ENCODE measurements at regions not wholly inside any gene's neighbourhood (a gene's known extent, or its start where the extent isn't known, plus 50 kb on each side); places are given as distances from the start of the nearest gene placed in this dataset.
A peak's percentile ranks its signal among the peaks of the same experiment; 100 is the strongest.

DNA sequence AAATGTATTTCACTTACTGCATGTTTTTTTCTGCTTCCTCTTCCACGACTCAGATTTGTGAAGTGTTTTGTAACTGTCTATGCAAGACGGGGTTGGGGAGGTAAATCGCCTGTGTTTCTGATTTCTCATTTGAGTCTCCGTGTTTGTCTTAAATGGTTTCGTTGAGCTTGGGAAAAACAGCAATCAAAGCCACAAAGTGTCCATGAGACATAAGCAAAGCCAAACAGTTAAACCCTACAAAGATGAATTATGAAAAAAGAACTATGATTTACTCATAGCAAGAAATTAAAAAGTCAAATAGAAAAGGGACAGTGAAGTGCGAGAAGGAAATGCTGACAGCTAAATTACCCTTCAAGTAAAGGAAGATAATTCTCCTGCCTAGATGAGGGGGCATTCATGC is 164.3 kb upstream of the TMPO start:
- no peak for DNase-seq (ENCODE audit: low read depth)
- TF ChIP-seq, protein P1, sequence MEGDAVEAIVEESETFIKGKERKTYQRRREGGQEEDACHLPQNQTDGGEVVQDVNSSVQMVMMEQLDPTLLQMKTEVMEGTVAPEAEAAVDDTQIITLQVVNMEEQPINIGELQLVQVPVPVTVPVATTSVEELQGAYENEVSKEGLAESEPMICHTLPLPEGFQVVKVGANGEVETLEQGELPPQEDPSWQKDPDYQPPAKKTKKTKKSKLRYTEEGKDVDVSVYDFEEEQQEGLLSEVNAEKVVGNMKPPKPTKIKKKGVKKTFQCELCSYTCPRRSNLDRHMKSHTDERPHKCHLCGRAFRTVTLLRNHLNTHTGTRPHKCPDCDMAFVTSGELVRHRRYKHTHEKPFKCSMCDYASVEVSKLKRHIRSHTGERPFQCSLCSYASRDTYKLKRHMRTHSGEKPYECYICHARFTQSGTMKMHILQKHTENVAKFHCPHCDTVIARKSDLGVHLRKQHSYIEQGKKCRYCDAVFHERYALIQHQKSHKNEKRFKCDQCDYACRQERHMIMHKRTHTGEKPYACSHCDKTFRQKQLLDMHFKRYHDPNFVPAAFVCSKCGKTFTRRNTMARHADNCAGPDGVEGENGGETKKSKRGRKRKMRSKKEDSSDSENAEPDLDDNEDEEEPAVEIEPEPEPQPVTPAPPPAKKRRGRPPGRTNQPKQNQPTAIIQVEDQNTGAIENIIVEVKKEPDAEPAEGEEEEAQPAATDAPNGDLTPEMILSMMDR (IDR thresholded peaks at IDR 0.05; ENCODE audit: insufficient read depth, low read depth, low read length, missing control alignments) = no peak
- no peak overlapping the region for H3K4me3 ChIP-seq (ENCODE audit: low read length)

DNA sequence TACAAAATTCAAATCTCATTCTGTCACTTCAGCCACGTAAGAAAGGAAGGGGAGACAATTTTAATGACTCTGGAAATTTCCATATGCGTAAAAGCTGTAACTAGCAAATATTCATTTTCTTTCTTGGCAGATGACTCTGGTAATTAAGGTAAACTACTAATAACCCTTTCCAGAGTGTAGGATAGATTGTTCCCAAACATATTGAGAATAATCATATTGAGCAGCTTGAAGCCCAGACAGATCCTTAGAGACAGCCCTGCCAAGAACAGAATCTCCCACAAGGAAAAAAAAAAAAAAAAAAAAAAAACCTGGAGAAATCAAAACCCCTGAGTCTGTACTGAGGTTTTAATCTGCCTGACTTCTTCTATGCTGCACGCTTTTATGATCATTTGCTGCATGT is 163.6 kb upstream of the TMPO start:
- no peak overlapping the region for H3K4me3 ChIP-seq (ENCODE audit: low read length)
- TF ChIP-seq, protein P1 (IDR thresholded peaks at IDR 0.05; ENCODE audit: insufficient read depth, low read depth, low read length, missing control alignments) = no peak
- no peak for DNase-seq (ENCODE audit: low read depth)

DNA sequence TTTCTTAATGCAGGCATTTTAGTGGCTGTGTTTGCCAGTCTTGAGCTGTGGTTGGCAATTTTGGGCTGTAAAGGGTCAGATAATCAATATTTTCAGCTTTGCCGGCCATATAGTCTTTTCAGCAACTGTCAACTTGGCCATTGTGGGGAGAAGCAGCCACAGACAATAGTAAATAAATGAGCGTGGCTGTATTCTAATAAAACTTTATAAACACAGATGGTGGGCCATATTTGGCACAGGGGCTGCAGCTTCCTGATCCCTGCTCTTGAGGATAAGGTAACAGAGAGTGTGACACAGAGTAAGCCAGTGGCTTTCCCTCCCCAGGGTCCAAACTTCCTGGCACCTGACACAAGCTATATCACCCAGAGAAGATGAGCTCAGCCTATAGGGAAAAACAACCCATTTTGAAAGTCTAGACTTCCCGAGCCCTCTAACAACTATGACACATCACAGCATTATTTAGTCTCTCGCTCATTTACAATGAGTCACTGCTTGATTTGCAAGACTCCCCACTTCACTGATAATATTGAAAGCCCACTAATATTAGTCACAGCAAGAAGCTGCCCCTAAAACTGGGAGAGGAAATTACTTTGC is 163.1 kb upstream of the TMPO start:
- peak; percentile 95 for DNase-seq (ENCODE audit: low read depth)
- TF ChIP-seq, protein P1 (IDR thresholded peaks at IDR 0.05; ENCODE audit: insufficient read depth, low read depth, low read length, missing control alignments) = no peak
- no peak overlapping the region for H3K4me3 ChIP-seq (ENCODE audit: low read length)

DNA sequence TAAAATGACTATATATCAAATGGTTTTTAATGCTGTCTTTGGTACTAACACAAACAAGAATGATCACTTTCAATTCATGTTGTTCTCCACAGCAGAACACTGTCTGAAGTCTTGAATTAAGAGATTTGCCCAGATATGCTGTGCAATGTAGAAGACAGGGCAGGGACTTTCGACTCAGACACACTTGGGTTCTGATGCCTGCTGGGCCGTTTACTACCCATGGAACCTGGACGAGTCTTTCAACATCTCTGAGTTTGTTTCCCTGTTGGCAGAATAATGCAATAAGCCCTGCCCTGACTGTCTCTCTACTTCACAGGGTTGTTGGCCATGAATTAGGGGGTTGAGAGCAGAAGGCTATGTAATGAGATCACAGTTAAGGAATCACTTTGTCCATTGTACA is 162.6 kb upstream of the TMPO start:
- peak; percentile 64 for DNase-seq (ENCODE audit: low read depth)
- H3K4me3 ChIP-seq (ENCODE audit: low read length) = no peak overlapping the region
- TF ChIP-seq, protein P1 (IDR thresholded peaks at IDR 0.05; ENCODE audit: insufficient read depth, low read depth, low read length, missing control alignments) = no peak

DNA sequence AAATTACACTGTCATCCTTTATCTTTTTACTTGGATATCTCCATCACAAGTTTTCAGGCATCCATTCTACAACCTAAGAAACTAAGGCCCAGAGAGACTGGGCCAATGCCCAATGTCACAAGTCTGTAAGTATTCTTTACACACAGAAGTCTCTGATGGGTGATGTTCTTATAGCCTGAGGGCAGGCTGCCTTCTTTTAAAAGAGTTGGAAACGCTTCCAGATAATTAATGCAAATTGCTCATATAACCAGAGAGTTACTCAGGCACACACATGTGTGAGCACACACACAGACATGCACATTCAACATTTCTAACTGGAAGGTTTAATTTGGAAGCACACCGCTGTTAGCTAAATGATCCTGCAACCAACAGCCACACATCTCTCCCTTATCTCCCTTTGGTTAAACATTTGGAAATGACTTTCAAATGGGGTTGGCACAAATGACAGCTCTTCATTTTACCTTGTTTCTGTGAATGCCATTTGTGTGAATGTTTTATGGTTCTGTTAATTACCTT is 160.8 kb upstream of the TMPO start:
- H3K4me3 ChIP-seq (ENCODE audit: low read length) = no peak overlapping the region
- peak; percentile 29 for DNase-seq (ENCODE audit: low read depth)
- TF ChIP-seq, protein P1 (IDR thresholded peaks at IDR 0.05; ENCODE audit: insufficient read depth, low read depth, low read length, missing control alignments) = no peak

DNA sequence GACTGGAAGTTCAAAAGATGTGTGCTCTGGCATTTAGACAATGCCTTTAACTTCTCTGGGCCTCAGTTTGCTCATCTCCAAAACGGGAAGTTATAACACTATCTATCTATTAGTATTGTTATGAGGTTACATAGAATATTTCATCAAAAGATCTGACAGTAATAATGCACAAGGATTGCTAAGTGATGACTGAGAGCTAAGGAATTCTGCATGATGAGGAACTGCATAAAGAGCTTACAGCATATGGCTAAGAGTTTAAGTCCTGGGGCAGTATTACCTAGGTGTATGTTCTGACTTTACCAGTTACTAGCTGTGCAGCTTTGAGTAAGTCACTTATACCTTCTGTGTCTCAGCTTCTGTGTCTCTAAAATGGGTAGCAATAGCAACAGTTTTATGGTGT is 160.1 kb upstream of the TMPO start:
- DNase-seq (ENCODE audit: low read depth) = peak; percentile 94
- TF ChIP-seq, protein P1 (IDR thresholded peaks at IDR 0.05; ENCODE audit: insufficient read depth, low read depth, low read length, missing control alignments) = no peak
- H3K4me3 ChIP-seq (ENCODE audit: low read length) = no peak overlapping the region

DNA sequence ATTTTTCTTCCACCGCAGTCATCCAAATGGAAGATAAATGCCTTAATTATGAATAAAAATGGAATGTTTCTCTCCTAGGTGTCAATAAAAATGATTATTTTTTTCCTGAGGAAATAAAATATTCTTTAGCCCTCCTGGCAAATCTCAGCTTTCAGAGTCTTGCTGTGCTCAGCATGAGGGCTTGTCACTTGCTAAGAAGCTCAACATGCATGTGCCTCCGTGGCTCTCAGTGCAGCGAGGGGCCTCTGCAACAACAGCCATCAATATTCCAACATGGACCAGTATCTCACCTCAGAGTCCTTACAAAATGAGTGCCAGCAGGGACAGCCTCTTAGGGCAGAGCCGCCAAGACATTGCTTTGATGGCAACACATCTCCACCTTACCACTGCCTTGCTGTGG is 159.5 kb upstream of the TMPO start:
- H3K4me3 ChIP-seq (ENCODE audit: low read length) = no peak overlapping the region
- DNase-seq (ENCODE audit: low read depth) = no peak
- TF ChIP-seq, protein P1 (IDR thresholded peaks at IDR 0.05; ENCODE audit: insufficient read depth, low read depth, low read length, missing control alignments) = no peak
